GM19351 (cell line): ENCODE measurements at regions not wholly inside any gene's neighbourhood (a gene's known extent, or its start where the extent isn't known, plus 50 kb on each side); places are given as distances from the start of the nearest gene placed in this dataset.
"Not testable (repeated sequence)": the region's sequence is repeated elsewhere in the genome, so short reads cannot be mapped to it uniquely, and the experiment has no call there.

ENCODE experiments used
- ATAC-seq: cut with Tn5 transposase; IDR thresholded peaks from one replicate; pipeline ENCODE4 v1.9.1; 2021; ENCODE audit warnings: mild to moderate bottlenecking, moderate library complexity; ENCODE audit not compliant: unreplicated experiment

- no peak for ATAC-seq
Observed at GRCh38 chr20:22106308-22106938, 401.0 kb downstream of the PAX1 start.

GRCh38 chr20:22101606-22102005 lies 396.1 kb downstream of the PAX1 start:
- no peak for ATAC-seq

GRCh38 chr20:22100686-22101085 lies 395.2 kb downstream of the PAX1 start:
- ATAC-seq: no peak

- ATAC-seq: no peak
Observed at GRCh38 chr20:22099348-22099747, 393.9 kb downstream of the PAX1 start.

- no peak for ATAC-seq
Observed at GRCh38 chr20:22098511-22098910, 393.0 kb downstream of the PAX1 start.

GRCh38 chr20:22093122-22093521 lies 387.7 kb downstream of the PAX1 start:
- ATAC-seq: no peak

- no peak for ATAC-seq
Observed at GRCh38 chr20:22088882-22089281, 383.4 kb downstream of the PAX1 start.

- ATAC-seq: no peak
Observed at GRCh38 chr20:22080985-22081384, 375.5 kb downstream of the PAX1 start.

GRCh38 chr20:22074635-22075034 lies 369.2 kb downstream of the PAX1 start:
- ATAC-seq: no peak

- ATAC-seq: no peak
Observed at GRCh38 chr20:22071841-22072240, 366.4 kb downstream of the PAX1 start.

- ATAC-seq: no peak
Observed at GRCh38 chr20:22070610-22071058, 365.2 kb downstream of the PAX1 start.

GRCh38 chr20:22063753-22064152 lies 358.3 kb downstream of the PAX1 start:
- ATAC-seq: no peak

- ATAC-seq: no peak
Observed at GRCh38 chr20:22062874-22063273, 357.4 kb downstream of the PAX1 start.

- ATAC-seq: no peak
Observed at GRCh38 chr20:22060610-22061009, 355.1 kb downstream of the PAX1 start.

GRCh38 chr20:22058746-22059145 lies 353.3 kb downstream of the PAX1 start:
- ATAC-seq: no peak

- ATAC-seq: no peak
Observed at GRCh38 chr20:22055981-22056380, 350.5 kb downstream of the PAX1 start.

GRCh38 chr20:22052025-22052650 lies 346.7 kb downstream of the PAX1 start:
- no peak for ATAC-seq

- not testable (repeated sequence) for ATAC-seq
Observed at GRCh38 chr20:22045956-22046507, 340.6 kb downstream of the PAX1 start.

- no peak for ATAC-seq
Observed at GRCh38 chr20:22027423-22027822, 322.0 kb downstream of the PAX1 start.

GRCh38 chr20:22020201-22020600 lies 314.7 kb downstream of the PAX1 start:
- ATAC-seq: no peak

GRCh38 chr20:22008456-22008855 lies 303.0 kb downstream of the PAX1 start:
- ATAC-seq: no peak

GRCh38 chr20:22006306-22006705 lies 300.8 kb downstream of the PAX1 start:
- ATAC-seq: no peak
